ENCODE measurements at regions not wholly inside any gene's neighbourhood (a gene's known extent, or its start where the extent isn't known, plus 50 kb on each side); places are given as distances from the start of the nearest gene placed in this dataset.

DNA sequence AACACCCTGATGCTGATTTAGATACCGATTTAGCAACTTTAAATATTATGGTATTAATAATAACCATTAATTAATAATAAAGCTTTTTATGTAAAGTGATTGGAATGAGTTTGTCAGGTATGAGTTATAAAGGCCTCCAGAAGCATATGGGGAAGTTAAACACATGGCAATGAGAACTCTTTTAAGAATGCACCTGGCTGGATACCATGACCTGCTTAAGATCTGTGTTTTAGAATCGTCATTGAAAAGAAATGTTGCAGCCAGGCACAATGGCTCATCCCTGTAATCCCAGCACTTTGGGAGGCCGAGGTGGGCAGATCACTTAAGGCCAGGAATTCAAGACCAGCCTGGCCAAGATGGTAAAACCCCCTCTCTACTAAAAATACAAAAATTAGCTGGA, 197.5 kb downstream of the SOX4 start:
- Histone ChIP-seq H2BK15ac (ENCODE audit: low read depth, low read length) (no peak overlapping the region), H2AK5ac (ENCODE audit: insufficient read length, low read length) (no peak overlapping the region), H3K79me1 (ENCODE audit: insufficient read depth, low read depth, low read length, poor library complexity, severe bottlenecking) (peaks cover 5% of the 10 kb centered on the region), H2BK12ac (ENCODE audit: insufficient read length, low read depth, low read length) (no peak overlapping the region), H3K27ac (ENCODE audit: insufficient read length, low read depth, low read length) (no peak overlapping the region), H4K5ac (ENCODE audit: insufficient read length, low read depth, low read length) (no peak overlapping the region), H3K9ac (ENCODE audit: extremely low read depth, insufficient read length, low read length) (no peak overlapping the region), H3K56ac (ENCODE audit: insufficient read length, low read depth, low read length) (no peak overlapping the region), H4K8ac (replicated peaks; ENCODE audit: insufficient read length, low read depth, low read length) (no peak overlapping the region), H4K20me1 (ENCODE audit: control insufficient read depth, insufficient read depth, insufficient read length) (no peaks in the 10 kb centered on the region), H3K9me3 (ENCODE audit: control insufficient read depth, low read depth, low read length) (no peaks in the 10 kb centered on the region), H3K4me1 (ENCODE audit: insufficient read depth, low read length) (no peaks in the 10 kb centered on the region), H3T11ph (ENCODE audit: low read length) (no peak overlapping the region), H3K14ac (ENCODE audit: insufficient read depth, low read length) (no peak overlapping the region), H3K27me3 (ENCODE audit: insufficient read depth, low read length) (no peaks in the 10 kb centered on the region), H3K4ac (ENCODE audit: low read depth, low read length) (no peak overlapping the region), H2BK120ac (ENCODE audit: low read depth, low read length, poor library complexity, severe bottlenecking) (no peak overlapping the region), H3K23me2 (ENCODE audit: insufficient read length, low read depth, low read length, poor library complexity, severe bottlenecking) (no peaks in the 10 kb centered on the region), H3K79me2 (ENCODE audit: insufficient read depth, low read length) (peaks cover 5% of the 10 kb centered on the region; the same call in 1 of the 2 replicates), H2BK5ac (ENCODE audit: insufficient read length, low read length) (no peak overlapping the region), H2AFZ (ENCODE audit: low read length) (no peak overlapping the region), H3K23ac (ENCODE audit: insufficient read length, low read depth, low read length) (no peak overlapping the region), H2BK20ac (ENCODE audit: low read depth, low read length, poor library complexity, severe bottlenecking) (no peak overlapping the region), H3K4me2 (ENCODE audit: insufficient read depth, insufficient read length, low read length) (no peak overlapping the region), H3K18ac (ENCODE audit: insufficient read length, low read depth, low read length) (no peak overlapping the region), H4K91ac (ENCODE audit: insufficient read length, low read depth, low read length) (no peak overlapping the region)
- DNase-seq: no peak
- Mint-ChIP-seq H3K27me3 (ENCODE audit: low read depth) (no peaks in the 10 kb centered on the region), H3K4me1 (0 out of 4 replicates have a peak, but pooled peaks cover under 1 to 4% of the 10 kb centered on the region in 2 experiments), H3K4me3 (no peak overlapping the region), H3K9me3 (peaks cover 2 to 6% of the 10 kb centered on the region in 2 experiments; a peak in 2 of 5 replicates), H3K36me3 (ENCODE audit: insufficient read depth in 1 of 3, low read depth in 3 of 3) (peaks cover 31 to 62% (median 42%) of the 10 kb centered on the region in 3 experiments), H3K27ac (no peak overlapping the region)
- TF ChIP-seq, protein P1, sequence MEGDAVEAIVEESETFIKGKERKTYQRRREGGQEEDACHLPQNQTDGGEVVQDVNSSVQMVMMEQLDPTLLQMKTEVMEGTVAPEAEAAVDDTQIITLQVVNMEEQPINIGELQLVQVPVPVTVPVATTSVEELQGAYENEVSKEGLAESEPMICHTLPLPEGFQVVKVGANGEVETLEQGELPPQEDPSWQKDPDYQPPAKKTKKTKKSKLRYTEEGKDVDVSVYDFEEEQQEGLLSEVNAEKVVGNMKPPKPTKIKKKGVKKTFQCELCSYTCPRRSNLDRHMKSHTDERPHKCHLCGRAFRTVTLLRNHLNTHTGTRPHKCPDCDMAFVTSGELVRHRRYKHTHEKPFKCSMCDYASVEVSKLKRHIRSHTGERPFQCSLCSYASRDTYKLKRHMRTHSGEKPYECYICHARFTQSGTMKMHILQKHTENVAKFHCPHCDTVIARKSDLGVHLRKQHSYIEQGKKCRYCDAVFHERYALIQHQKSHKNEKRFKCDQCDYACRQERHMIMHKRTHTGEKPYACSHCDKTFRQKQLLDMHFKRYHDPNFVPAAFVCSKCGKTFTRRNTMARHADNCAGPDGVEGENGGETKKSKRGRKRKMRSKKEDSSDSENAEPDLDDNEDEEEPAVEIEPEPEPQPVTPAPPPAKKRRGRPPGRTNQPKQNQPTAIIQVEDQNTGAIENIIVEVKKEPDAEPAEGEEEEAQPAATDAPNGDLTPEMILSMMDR (conservative IDR thresholded peaks at IDR 0.05): no peak
- no CpG with 5 or more reads among the region's 3 CpGs for WGBS (ENCODE audit: extremely low coverage, insufficient read length, low lambda C conversion rate)
